ENCODE measurements at regions not wholly inside any gene's neighbourhood (a gene's known extent, or its start where the extent isn't known, plus 50 kb on each side); places are given as distances from the start of the nearest gene placed in this dataset.

GRCh38 chr2:19216238-19216637, 142.2 kb downstream of the OSR1 start:
- Histone ChIP-seq H3K9me3 (ENCODE audit: control insufficient read depth in 2 of 2, insufficient read depth in 1 of 2, low read length in 1 of 2) (no peaks in the 10 kb centered on the region), H3K4me3 (ENCODE audit: low read length in 2 of 2) (no peak overlapping the region), H3K36me3 (ENCODE audit: control insufficient read depth in 2 of 2, insufficient read depth in 2 of 2, low read length in 1 of 2) (no peaks in the 10 kb centered on the region), H3K27me3 (ENCODE audit: control insufficient read depth in 2 of 2, insufficient read depth in 1 of 2, low read length in 1 of 2) (no peaks in the 10 kb centered on the region), H3K27ac (ENCODE audit: low read depth in 1 of 2, low read length in 1 of 2) (no peak overlapping the region), H3K4me1 (ENCODE audit: control insufficient read depth in 2 of 2, insufficient read depth in 2 of 2, low read length in 2 of 2) (no peaks in the 10 kb centered on the region)
- WGBS, result 91% methylated on average over 2 of the region's 2 CpGs
- DNase-seq (ENCODE audit: low read depth in 6 of 9, low spot score in 9 of 9), result no peak

GRCh38 chr2:19214682-19215391, 143.6 kb downstream of the OSR1 start:
- no peak for DNase-seq (ENCODE audit: low read depth in 6 of 9, low spot score in 9 of 9)
- Histone ChIP-seq H3K4me1 (ENCODE audit: control insufficient read depth in 2 of 2, insufficient read depth in 2 of 2, low read length in 2 of 2) (no peaks in the 10 kb centered on the region), H3K4me3 (ENCODE audit: low read length in 2 of 2) (no peak overlapping the region), H3K27ac (ENCODE audit: low read depth in 1 of 2, low read length in 1 of 2) (no peak overlapping the region), H3K27me3 (ENCODE audit: control insufficient read depth in 2 of 2, insufficient read depth in 1 of 2, low read length in 1 of 2) (no peaks in the 10 kb centered on the region), H3K36me3 (ENCODE audit: control insufficient read depth in 2 of 2, insufficient read depth in 2 of 2, low read length in 1 of 2) (no peaks in the 10 kb centered on the region), H3K9me3 (ENCODE audit: control insufficient read depth in 2 of 2, insufficient read depth in 1 of 2, low read length in 1 of 2) (no peaks in the 10 kb centered on the region)
- WGBS, result 86% methylated on average over 5 of the region's 5 CpGs

GRCh38 chr2:19209575-19210341, 148.7 kb downstream of the OSR1 start:
- DNase-seq (ENCODE audit: low read depth in 6 of 9, low spot score in 9 of 9), result no peak
- 93% methylated on average over 7 of the region's 7 CpGs for WGBS
- H3K36me3 ChIP-seq (ENCODE audit: control insufficient read depth in 2 of 2, insufficient read depth in 2 of 2, low read length in 1 of 2), result no peaks in the 10 kb centered on the region
- H3K4me3 ChIP-seq (ENCODE audit: low read length in 2 of 2), result no peak overlapping the region
- no peaks in the 10 kb centered on the region for H3K27me3 ChIP-seq (ENCODE audit: control insufficient read depth in 2 of 2, insufficient read depth in 1 of 2, low read length in 1 of 2)
- no peak overlapping the region for H3K27ac ChIP-seq (ENCODE audit: low read depth in 1 of 2, low read length in 1 of 2)
- H3K4me1 ChIP-seq (ENCODE audit: control insufficient read depth in 2 of 2, insufficient read depth in 2 of 2, low read length in 2 of 2), result no peaks in the 10 kb centered on the region
- H3K9me3 ChIP-seq (ENCODE audit: control insufficient read depth in 2 of 2, insufficient read depth in 1 of 2, low read length in 1 of 2), result no peaks in the 10 kb centered on the region

GRCh38 chr2:19208479-19209199, 149.8 kb downstream of the OSR1 start:
- 90% methylated on average over 4 of the region's 4 CpGs for WGBS
- Histone ChIP-seq H3K9me3 (ENCODE audit: control insufficient read depth in 2 of 2, insufficient read depth in 1 of 2, low read length in 1 of 2) (no peaks in the 10 kb centered on the region), H3K4me1 (ENCODE audit: control insufficient read depth in 2 of 2, insufficient read depth in 2 of 2, low read length in 2 of 2) (no peaks in the 10 kb centered on the region)

GRCh38 chr2:19207452-19207851, 151.0 kb downstream of the OSR1 start:
- Histone ChIP-seq H3K27me3 (ENCODE audit: control insufficient read depth in 2 of 2, insufficient read depth in 1 of 2, low read length in 1 of 2) (no peaks in the 10 kb centered on the region), H3K36me3 (ENCODE audit: control insufficient read depth in 2 of 2, insufficient read depth in 2 of 2, low read length in 1 of 2) (no peaks in the 10 kb centered on the region), H3K9me3 (ENCODE audit: control insufficient read depth in 2 of 2, insufficient read depth in 1 of 2, low read length in 1 of 2) (no peaks in the 10 kb centered on the region), H3K4me1 (ENCODE audit: control insufficient read depth in 2 of 2, insufficient read depth in 2 of 2, low read length in 2 of 2) (no peaks in the 10 kb centered on the region), H3K27ac (ENCODE audit: low read depth in 1 of 2, low read length in 1 of 2) (no peak overlapping the region), H3K4me3 (ENCODE audit: low read length in 2 of 2) (no peak overlapping the region)
- 90% methylated on average over 8 of the region's 8 CpGs for WGBS
- DNase-seq (ENCODE audit: low read depth in 6 of 9, low spot score in 9 of 9), result no peak

More at GRCh38 chr2:19208479-19209199, 149.8 kb downstream of the OSR1 start:
- H3K4me3 ChIP-seq (ENCODE audit: low read length in 2 of 2), result no peak overlapping the region
- H3K27ac ChIP-seq (ENCODE audit: low read depth in 1 of 2, low read length in 1 of 2), result no peak overlapping the region
- no peaks in the 10 kb centered on the region for H3K27me3 ChIP-seq (ENCODE audit: control insufficient read depth in 2 of 2, insufficient read depth in 1 of 2, low read length in 1 of 2)
- no peak for DNase-seq (ENCODE audit: low read depth in 6 of 9, low spot score in 9 of 9)
- H3K36me3 ChIP-seq (ENCODE audit: control insufficient read depth in 2 of 2, insufficient read depth in 2 of 2, low read length in 1 of 2), result no peaks in the 10 kb centered on the region

GRCh38 chr2:19205983-19206533, 152.4 kb downstream of the OSR1 start:
- Histone ChIP-seq H3K9me3 (ENCODE audit: control insufficient read depth in 2 of 2, insufficient read depth in 1 of 2, low read length in 1 of 2) (no peaks in the 10 kb centered on the region), H3K36me3 (ENCODE audit: control insufficient read depth in 2 of 2, insufficient read depth in 2 of 2, low read length in 1 of 2) (no peaks in the 10 kb centered on the region), H3K4me3 (ENCODE audit: low read length in 2 of 2) (no peak overlapping the region), H3K27me3 (ENCODE audit: control insufficient read depth in 2 of 2, insufficient read depth in 1 of 2, low read length in 1 of 2) (no peaks in the 10 kb centered on the region), H3K27ac (ENCODE audit: low read depth in 1 of 2, low read length in 1 of 2) (no peak overlapping the region), H3K4me1 (ENCODE audit: control insufficient read depth in 2 of 2, insufficient read depth in 2 of 2, low read length in 2 of 2) (no peaks in the 10 kb centered on the region)
- 88% methylated on average over 4 of the region's 4 CpGs for WGBS
- no peak for DNase-seq (ENCODE audit: low read depth in 6 of 9, low spot score in 9 of 9)

GRCh38 chr2:19203866-19204265, 154.6 kb downstream of the OSR1 start:
- no peaks in the 10 kb centered on the region for H3K4me1 ChIP-seq (ENCODE audit: control insufficient read depth in 2 of 2, insufficient read depth in 2 of 2, low read length in 2 of 2)
- H3K27ac ChIP-seq (ENCODE audit: low read depth in 1 of 2, low read length in 1 of 2), result no peak overlapping the region
- H3K4me3 ChIP-seq (ENCODE audit: low read length in 2 of 2), result no peak overlapping the region
- H3K9me3 ChIP-seq (ENCODE audit: control insufficient read depth in 2 of 2, insufficient read depth in 1 of 2, low read length in 1 of 2), result no peaks in the 10 kb centered on the region
- no peaks in the 10 kb centered on the region for H3K27me3 ChIP-seq (ENCODE audit: control insufficient read depth in 2 of 2, insufficient read depth in 1 of 2, low read length in 1 of 2)
- no peak for DNase-seq (ENCODE audit: low read depth in 6 of 9, low spot score in 9 of 9)
- 94% methylated on average over 5 of the region's 5 CpGs for WGBS
- H3K36me3 ChIP-seq (ENCODE audit: control insufficient read depth in 2 of 2, insufficient read depth in 2 of 2, low read length in 1 of 2), result no peaks in the 10 kb centered on the region

- no peaks in the 10 kb centered on the region for H3K4me1 ChIP-seq (ENCODE audit: control insufficient read depth in 2 of 2, insufficient read depth in 2 of 2, low read length in 2 of 2)
- H3K27me3 ChIP-seq (ENCODE audit: control insufficient read depth in 2 of 2, insufficient read depth in 1 of 2, low read length in 1 of 2), result no peaks in the 10 kb centered on the region
- peaks cover 0 to 3% of the 10 kb centered on the region in 2 donors for H3K9me3 ChIP-seq (ENCODE audit: control insufficient read depth in 2 of 2, insufficient read depth in 1 of 2, low read length in 1 of 2)
- WGBS, result 96% methylated on average over 4 of the region's 4 CpGs
- no peaks in the 10 kb centered on the region for H3K36me3 ChIP-seq (ENCODE audit: control insufficient read depth in 2 of 2, insufficient read depth in 2 of 2, low read length in 1 of 2)
- H3K27ac ChIP-seq (ENCODE audit: low read depth in 1 of 2, low read length in 1 of 2), result no peak overlapping the region
- no peak overlapping the region for H3K4me3 ChIP-seq (ENCODE audit: low read length in 2 of 2)
- DNase-seq (ENCODE audit: low read depth in 6 of 9, low spot score in 9 of 9), result no peak
Observed at GRCh38 chr2:19201911-19202462, 156.4 kb downstream of the OSR1 start.
